Ishikawa (cell line): ENCODE measurements at regions not wholly inside any gene's neighbourhood (a gene's known extent, or its start where the extent isn't known, plus 50 kb on each side); places are given as distances from the start of the nearest gene placed in this dataset.

Experiments used
- CEBPB ChIP-seq: IDR thresholded peaks from 2 replicates; pipeline ENCODE4 v1.6.1; 2012
- CREB1 ChIP-seq: IDR thresholded peaks from 2 replicates; pipeline ENCODE4 v1.6.1; 2012; ENCODE audit warnings: low read depth
- EGR1 ChIP-seq: IDR thresholded peaks from 2 replicates; pipeline ENCODE4 v1.6.1; 2012
- EP300 ChIP-seq: IDR thresholded peaks from 2 replicates; pipeline ENCODE4 v1.6.1; 2012; ENCODE audit warnings: borderline replicate concordance
- FOXM1 ChIP-seq: IDR thresholded peaks from 2 replicates; pipeline ENCODE4 v1.6.1; 2012; ENCODE audit warnings: low read depth, borderline replicate concordance
- MAX ChIP-seq: IDR thresholded peaks from 2 replicates; pipeline ENCODE4 v1.6.1; 2012
- RAD21 ChIP-seq: IDR thresholded peaks from 2 replicates; pipeline ENCODE4 v1.6.1; 2012; ENCODE audit warnings: low read depth
- REST ChIP-seq: IDR thresholded peaks from 2 replicates; pipeline ENCODE4 v1.6.1; 2012; ENCODE audit warnings: low read depth, mild to moderate bottlenecking
- TAF1 ChIP-seq: IDR thresholded peaks from 2 replicates; pipeline ENCODE4 v1.6.1; 2012; ENCODE audit warnings: low read depth, mild to moderate bottlenecking
- TCF12 ChIP-seq: IDR thresholded peaks from 2 replicates; pipeline ENCODE4 v1.6.1; 2012; ENCODE audit warnings: low read depth
- TEAD4 ChIP-seq: IDR thresholded peaks from 2 replicates; pipeline ENCODE4 v1.6.1; 2012
- USF1 ChIP-seq: IDR thresholded peaks from 2 replicates; pipeline ENCODE4 v1.6.1; 2012
- YY1 ChIP-seq: IDR thresholded peaks from 2 replicates; pipeline ENCODE4 v1.6.1; 2012; ENCODE audit warnings: low read depth
- ZBTB7A ChIP-seq: IDR thresholded peaks from 2 replicates; pipeline ENCODE4 v1.6.1; 2012; ENCODE audit warnings: low read depth

GRCh38 chr5:99239826-99240360, 311.1 kb upstream of the CHD1 start:
- no peak for TF ChIP-seq MAX
- TF ChIP-seq REST, result no peak
- TF ChIP-seq ZBTB7A, result no peak
- no peak for TF ChIP-seq TAF1
- TF ChIP-seq TEAD4, result no peak
- no peak for TF ChIP-seq USF1

GRCh38 chr5:99191206-99191745, 262.5 kb upstream of the CHD1 start:
- TF ChIP-seq REST (no peak), CREB1 (no peak), MAX (no peak), TAF1 (no peak), RAD21 (no peak), YY1 (no peak), TEAD4 (no peak), CEBPB (no peak), TCF12 (no peak), ZBTB7A (no peak), EGR1 (no peak), USF1 (no peak), EP300 (no peak)

GRCh38 chr5:99187611-99188010, 258.8 kb upstream of the CHD1 start:
- TF ChIP-seq FOXM1 (no peak), EGR1 (no peak), EP300 (no peak)

- no peak for TF ChIP-seq TCF12
Observed at GRCh38 chr5:99179206-99179605, 250.4 kb upstream of the CHD1 start.

- TF ChIP-seq RAD21 (no peak), TCF12 (no peak), CREB1 (no peak), REST (no peak), EGR1 (no peak), CEBPB (no peak), USF1 (no peak), ZBTB7A (no peak), FOXM1 (no peak), MAX (no peak)
Observed at GRCh38 chr5:99177796-99178195, 249.0 kb upstream of the CHD1 start.
